HG03520 (cell line): ENCODE measurements at regions not wholly inside any gene's neighbourhood (a gene's known extent, or its start where the extent isn't known, plus 50 kb on each side); places are given as distances from the start of the nearest gene placed in this dataset.
A peak's percentile ranks its signal among the peaks of the same experiment; 100 is the strongest.

ENCODE experiments used
- ATAC-seq: cut with Tn5 transposase; IDR thresholded peaks from one replicate; pipeline ENCODE4 v1.9.1; 2021; ENCODE audit warnings: mild to moderate bottlenecking, moderate library complexity; ENCODE audit not compliant: unreplicated experiment

DNA sequence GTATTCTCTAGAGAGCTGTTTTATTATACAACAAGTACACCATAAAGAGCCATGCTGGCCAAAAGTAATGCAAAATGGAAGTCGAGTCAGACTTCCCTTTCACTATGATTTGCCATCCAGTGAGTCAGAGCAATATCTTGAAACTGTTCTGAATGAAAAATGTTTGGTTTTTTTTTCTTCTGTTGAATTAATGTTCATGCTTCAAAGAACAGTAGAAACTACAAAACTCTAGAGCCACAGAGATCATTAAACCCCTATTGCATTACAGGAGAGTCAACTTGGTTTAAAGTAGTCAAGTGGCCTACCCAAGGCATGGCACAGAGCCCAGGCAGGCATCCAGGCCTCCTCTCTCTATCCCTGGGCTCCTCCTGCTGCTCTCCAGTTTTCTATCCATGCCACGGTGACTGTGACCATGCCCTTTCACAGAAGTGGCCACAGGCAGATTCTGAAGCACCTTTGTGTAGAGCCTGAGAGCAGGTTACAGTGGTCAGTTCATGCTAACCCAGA is 358.9 kb downstream of the DEPDC1B start:
- peak; percentile 47 for ATAC-seq

DNA sequence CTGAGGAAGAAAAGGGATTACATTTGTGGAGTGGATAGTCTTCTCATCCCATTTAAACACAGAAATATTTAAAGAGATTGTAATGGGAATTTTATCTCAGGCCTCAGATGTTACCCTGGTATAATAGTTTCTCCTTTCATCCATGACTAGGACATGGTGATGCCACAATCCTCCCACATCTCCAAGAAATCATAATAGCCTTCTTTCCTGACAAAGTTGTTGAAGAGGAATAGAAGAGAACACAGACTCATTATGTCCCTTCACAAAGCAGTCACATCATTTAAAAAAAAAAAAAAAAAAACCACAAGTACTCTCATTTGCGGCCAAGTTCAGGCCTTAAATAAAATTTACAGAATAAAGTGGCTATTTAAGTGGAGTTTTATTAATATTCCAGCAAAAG is 359.6 kb downstream of the DEPDC1B start:
- no peak for ATAC-seq

DNA sequence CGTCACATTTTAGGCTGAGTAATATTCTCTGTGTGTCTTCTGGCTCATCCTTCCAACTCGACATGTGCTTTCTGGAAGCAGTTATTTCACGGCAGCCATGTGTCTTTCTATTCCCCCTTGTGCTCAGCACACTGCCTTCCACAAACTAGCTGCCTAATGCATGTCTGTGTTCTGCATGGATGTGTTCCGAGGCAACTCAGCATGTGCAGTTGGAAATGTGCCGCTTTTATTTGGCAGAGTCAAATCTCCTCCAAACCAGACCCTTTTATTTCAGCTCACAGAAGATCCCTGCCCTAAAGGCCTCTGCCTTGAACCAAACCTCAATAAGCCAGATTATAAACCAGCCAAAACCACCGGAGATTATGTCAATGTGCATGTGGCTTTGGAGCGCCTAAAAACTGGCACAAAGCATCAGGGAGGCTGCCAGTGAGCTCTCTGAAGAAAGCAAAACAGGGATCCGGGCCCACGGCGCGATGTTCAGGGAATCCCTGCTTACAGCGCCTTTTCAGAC is 360.2 kb downstream of the DEPDC1B start:
- no peak for ATAC-seq

DNA sequence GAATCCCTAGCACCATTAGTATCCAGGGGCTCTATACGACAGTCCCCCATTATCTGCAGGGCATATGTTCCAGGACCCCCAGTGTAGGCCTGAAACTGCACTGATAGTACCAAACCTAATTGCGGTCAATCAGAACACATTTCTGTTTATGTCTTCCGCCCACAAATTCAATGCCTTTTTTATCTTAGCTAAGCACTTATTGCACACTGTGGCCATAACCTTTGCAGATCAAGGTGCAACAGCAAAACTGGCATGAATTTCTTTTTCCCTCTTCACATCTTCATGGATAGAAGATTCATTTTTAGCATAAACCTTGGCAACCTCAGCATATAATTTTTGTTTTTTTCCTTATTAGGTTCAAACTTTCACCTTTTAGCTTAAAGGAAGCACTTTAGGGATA is 361.1 kb downstream of the DEPDC1B start:
- ATAC-seq, result no peak

DNA sequence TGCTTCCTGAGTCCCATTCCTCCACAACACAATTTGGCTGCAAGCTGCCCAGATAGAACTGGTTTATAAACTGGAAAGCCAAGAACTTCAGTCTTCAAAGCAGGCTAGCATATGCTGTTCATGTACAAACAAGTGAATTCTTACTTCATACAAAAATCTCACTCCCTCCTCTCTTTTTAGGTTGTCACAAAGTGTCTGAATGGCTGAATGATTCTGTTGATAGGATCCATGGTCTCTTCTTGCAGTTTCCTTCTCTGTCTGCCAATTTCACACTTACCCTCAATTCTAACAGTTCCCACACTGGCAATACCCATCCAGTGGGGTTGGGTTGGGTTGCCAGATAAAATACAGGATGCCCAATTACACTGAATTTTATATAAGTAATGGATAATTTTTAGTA is 363.5 kb downstream of the DEPDC1B start:
- no peak for ATAC-seq

DNA sequence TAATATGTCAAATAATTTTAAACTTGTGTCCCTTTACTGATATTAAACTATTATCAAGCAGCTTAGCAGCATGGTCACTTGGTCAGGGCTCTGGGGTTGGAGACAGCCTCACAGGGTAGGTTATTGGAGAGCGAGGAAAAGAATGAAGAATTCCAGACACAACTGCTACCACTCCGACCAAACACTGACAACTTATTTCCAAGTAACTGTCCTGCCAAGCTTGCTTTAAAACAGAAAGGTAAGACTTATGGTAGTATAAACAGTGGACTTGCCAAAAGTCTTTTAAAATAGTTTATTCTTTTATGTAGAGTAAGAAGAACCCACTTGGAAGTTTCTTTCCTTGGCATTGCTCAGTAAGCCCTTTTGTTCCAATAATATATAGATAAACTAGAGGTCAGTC is 364.1 kb downstream of the DEPDC1B start:
- no peak for ATAC-seq

DNA sequence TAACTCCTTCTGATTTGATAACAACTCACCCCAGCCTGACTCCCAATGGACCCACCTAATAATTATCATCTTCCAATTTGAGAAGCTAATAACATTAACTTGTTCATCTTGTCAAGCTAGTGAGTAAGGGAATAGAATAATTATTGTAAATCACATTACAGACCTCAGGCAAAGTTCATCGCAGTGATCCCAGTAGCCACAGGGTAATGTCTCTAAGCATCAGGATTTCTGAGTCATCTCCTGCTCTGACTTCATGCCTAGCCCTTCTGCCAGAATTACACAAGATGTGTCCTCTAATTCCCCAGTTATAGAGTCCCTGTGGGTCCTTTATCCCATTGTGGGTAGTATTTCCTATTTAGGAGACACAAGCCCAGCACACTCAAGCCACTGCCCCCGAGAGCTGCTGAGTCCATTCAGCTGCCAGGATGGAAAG is 365.7 kb downstream of the DEPDC1B start:
- no peak for ATAC-seq

DNA sequence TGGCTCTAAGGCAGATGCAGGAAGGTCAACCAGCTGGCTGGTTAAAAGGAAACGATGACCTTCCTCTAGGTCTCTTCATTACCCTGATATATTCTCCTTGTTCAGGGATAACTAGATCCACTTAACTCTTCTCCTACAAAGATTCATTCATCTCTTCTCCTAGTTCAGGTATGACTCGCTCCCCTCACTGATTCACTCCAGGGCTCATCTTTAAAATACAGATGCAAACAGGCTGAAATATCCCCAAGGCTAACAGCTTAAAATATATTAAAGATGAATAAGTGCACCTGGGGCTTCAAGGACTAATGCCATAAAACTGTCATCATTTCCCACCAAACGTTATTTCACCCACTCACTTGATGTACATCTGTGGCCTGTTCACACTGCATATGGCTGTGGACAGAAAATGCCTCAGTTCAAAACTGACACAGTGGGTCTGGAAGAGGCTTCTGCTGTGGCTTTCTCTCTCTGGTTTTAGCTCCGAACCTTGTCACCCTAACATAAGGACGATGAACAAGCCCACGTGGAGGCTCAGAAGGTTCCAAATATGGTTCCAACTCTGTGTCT is 366.9 kb downstream of the DEPDC1B start:
- ATAC-seq, result peak; percentile 17

DNA sequence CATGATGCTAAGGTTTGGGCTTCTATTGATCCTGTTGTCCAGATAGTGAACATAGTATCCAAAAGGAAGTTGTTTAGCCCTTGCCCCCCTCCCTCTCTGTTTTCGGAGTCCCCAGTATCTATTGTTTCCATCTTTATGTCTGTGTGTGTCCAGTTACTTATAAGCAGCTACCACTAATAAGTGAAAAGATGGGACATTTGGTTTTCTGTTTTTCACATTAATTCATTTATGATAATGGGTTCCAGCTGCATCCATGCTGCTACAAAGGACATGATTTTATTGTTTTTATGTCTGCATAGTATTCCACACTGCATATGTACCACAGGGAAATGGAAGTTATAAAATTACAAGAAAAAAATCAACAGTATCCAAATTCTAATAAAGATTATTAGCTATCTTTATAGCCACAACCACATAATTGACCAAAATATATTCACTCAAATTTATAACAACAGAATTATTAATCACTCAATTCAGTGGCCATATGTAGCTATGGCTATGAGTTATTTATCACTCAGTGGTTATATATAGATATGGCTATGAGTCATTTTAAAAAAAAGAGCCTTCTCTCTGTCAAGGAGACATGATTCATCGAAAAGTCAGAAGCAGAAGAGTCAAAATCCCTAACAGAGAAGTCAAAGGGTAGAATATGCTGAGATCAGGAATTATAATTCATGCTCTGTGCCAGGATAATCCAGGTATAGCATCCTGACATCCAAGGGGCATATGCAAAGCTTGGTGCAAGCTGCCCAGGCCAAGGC is 367.5 kb downstream of the DEPDC1B start:
- peak; percentile 78 for ATAC-seq

DNA sequence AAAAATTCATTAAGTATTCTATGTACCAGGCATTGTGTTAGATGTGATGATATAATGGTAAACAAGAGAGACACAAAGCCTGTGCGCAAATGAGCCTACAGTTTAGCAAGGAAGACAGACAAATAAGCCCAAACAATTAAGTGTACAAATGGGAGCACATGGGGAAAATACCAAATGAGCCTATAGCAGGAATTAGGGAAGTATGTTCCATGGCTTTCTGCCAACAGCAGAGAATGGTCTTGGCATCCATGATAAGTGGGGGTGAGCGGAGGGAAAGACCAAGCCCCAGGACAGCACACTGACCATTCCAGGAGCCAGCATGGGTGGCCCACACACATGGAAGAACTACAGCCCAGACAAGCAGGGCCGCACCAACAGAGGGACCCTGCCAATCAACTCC is 369.7 kb downstream of the DEPDC1B start:
- no peak for ATAC-seq

DNA sequence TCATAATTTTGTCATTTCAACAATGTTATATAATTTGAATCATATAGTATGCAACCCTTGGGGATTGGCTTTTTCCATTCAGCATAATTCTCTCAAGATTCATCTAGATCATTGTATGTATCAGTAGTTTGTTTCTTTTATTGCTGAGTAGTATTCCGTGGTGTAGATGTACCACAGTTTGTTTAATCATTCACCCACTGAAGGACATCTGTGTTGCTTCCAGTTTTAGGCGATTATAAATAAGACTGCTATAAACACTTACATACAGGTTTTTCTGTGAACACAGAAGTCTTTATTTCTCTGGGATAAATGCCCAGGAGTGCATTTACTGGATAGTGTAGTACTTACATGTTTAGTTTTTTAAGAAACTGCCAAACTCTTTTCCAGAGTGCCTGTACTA is 374.1 kb downstream of the DEPDC1B start:
- no peak for ATAC-seq

DNA sequence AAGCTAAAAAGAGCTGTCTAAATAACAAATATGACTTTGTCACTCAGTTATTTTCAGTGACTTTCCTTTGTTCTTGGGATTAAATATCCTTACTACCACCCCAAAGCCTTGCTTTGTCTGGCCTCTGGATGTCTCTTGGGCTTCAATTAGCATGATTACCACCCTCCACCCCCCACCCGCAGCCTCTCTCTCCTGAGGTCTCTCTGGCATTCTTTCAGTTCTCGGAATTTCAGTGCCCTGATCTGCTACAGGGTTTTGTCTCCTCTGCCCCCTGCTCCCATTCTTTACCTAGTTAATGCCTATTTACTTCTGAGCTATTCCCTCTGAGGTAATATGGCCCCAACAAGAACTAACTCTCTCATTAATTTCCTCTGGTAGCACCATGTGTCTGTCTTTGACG is 376.4 kb downstream of the DEPDC1B start:
- ATAC-seq, result no peak

DNA sequence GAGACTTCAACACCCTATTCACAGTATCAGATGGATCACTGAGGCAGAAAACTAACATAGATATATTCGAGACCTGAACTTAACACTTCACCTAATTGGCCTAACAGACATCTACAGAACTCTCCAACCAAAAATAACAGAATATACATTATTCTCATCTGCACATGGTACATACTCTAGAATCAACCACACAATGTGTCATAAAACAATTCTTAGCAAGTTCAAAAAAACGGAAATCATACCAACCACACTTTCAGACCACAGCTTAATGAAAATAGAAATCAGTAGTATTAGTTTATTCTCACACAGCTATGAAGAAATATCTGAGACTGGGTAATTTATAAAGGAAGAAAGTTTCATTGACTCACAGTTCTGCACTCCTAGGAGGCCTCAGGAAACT is 387.9 kb downstream of the DEPDC1B start:
- ATAC-seq, result no peak

DNA sequence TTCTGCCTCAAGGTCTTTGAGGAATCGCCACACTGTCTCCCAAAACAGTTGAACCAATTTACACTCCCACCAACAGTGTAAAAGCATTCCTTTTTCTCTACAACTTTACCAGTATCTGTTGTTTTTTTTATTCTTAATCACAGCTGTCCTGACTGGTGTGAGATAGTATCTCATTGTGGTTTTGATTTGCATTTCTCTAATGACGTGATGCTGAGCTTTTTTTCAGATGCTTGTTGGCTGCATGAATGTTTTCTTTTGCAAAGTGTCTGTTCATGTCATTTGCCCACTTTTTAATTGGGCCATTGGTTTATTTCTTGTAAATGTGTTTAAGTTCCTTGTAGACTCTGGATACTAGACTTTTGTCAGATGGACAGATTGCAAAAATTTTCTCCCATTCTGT is 400.0 kb downstream of the DEPDC1B start:
- ATAC-seq, result no peak

DNA sequence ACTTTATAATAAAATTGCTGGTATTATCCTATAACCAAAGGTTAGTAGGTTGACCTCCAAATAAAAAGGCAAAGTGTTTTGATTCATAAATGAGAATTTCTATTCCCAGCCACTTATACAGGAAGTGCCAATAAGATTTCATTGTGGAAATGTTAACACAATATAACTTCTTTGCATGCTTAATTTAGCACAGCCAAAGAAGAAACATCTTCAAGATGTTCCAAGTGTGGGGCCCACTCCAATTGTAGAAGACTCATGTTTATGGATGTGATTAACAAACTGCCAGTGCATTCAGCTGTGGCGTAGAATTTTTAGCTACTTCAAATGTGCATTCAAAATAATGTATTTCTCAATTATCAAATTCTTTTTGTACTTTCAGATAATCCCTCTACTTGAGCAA is 402.3 kb downstream of the DEPDC1B start:
- ATAC-seq, result no peak

DNA sequence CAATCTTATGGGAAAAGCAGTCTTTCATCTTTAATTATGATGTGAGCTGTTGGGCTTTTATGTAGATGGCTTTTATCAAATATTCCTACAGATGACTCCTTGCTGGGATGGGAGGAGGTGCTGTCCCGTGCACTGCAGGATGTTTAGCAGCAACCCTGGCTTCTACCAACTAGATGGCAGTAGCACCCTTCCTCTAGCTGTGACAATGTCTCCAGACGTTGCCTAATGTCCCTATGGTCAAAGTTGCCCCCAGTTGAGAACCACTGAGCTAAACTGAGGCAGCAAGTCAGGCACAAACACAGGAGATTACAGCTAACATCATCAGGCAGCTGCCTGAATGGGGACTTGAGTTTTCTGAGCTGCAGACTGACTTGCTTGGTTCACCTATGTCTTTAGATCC is 401.9 kb upstream of the PDE4D start:
- ATAC-seq, result no peak

DNA sequence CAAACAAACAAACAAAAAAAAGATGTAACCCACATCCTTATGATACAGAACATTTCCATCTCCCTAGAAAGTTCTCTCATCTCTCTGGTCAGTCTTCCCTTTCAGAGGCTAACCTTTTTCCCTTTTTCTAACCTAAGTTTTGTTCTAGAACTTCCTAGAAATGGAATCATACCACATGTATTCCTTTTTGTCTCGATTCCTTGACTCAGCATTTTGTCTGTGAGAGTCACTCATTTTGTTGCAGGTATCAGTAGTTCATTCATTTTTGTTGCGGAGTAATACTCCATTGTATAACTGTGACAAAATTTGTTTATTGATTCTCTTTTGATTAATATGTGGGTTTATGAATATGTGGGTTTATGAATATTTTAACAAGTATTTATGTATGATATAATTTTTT is 400.0 kb upstream of the PDE4D start:
- ATAC-seq, result no peak

DNA sequence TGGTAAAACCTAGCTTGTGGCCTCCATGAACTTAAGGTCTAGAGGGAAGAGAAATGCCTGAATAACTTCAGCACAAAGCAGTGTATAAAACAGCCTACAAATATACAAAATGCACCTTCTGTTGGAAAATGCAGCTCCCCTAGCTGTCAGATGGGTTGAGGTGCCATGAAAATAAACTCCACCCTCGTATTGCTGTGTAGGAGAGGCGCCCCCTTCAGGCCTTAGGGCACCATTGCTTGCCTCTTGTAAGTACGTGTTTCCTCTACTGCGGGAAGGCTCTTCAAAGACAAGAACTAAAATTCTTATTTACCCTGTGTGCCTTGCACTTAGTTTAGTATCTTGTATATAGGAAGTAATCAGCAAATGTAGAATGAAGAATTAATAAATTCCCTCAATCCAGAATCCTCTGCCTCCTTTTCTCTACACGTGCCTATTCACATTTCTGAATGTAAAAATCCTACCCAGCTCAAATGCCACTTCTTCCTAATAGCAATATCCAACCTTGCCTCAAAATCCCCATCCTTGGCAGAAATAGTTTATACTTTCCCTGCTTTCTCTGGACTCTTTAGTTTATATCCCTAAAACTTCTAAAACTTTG is 393.7 kb upstream of the PDE4D start:
- ATAC-seq, result peak; percentile 85

DNA sequence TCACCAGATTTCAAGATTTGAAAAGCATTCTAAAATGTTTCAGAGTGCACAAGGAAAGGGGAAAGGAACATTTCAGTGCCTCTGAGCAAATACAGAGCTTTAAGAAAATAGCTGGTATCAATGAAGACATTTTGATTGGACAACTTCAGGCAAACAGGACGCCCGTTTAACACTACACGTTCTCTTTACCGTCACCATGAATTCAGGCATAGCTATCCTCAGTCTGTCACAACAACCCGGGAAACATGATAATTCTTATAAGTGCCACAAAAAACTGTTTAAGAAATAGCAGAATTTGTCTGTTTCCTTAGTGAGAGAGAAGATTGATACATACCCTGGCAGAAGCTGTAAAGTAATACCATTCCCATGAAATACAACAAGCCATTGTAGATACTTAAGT is 392.4 kb upstream of the PDE4D start:
- ATAC-seq, result no peak

DNA sequence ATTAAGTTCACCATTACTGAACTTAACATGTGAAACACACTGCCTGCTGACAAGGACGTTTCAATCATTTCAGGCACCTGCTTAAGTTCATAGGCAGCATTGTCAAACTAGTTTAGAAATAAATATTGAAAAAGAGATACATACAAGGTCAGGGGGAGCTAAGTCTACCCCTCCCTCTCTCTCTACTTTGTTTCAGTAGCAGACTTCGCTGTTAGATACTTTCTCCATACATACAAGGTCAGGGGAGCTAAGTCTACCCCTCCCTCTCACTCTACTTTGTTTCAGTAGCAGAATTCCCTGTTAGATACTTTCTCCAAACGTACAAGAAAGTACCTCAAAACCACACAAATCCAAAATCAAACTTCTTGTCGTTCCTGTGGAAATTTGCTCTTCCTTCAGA is 387.4 kb upstream of the PDE4D start:
- ATAC-seq, result no peak

DNA sequence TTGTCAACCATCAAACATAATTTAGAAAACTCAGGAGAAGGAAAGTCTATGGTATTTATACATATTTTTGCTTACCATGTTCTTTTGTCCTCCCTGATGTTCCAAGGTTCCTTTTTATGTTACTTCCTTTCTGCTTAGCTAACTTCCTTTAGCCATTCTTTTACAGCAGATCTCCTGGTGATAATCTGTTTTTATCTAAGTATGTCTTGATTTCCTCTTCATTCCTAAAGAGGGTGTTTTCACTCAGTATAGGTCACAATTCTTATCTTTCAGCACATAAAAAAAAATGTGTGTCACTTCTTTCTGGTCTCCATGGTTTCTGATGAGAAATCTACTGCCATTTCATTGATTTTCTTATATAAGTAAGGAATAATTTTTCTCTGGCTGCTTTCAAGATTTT is 384.4 kb upstream of the PDE4D start:
- no peak for ATAC-seq

DNA sequence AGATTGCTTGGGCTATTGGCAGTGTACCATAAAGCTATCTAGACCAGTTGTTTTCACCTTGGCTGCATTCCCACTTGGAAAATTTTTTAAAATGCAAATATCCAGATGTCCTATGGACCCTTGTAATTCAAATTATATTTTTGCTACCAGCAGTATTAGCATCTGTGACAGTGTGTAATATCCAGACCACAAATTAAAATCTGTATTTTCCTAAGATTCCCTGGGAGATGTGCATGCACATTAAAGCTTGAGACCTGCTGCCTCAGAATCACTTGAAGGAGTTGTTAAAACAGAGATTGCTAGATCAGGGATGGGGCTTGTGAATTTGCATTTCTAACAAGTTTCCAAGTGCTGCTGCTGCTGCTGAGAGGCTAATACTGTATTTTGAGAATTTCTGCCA is 381.2 kb upstream of the PDE4D start:
- no peak for ATAC-seq
